ENCODE measurements at regions not wholly inside any gene's neighbourhood (a gene's known extent, or its start where the extent isn't known, plus 50 kb on each side); places are given as distances from the start of the nearest gene placed in this dataset.

DNA sequence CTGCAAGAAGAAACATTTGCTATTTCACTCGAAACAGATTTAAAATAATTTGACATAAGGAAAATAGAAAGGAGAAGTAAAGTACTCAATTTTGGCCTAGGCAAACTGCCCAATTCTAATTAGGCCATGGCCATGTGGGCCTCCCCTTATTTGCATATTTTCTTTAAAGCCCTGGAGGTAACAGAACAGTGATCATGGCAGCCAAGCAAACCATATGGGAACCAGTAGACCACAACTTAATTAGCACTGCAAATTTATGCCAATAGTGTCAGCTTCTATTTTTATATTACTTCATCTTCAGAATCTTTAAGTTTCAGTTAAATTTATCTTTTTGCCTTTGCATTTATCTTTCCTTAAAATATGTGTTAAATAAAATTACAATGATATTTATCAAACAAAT lies 63.3 kb upstream of the THSD7A start:
- DNase-seq, result no peak

DNA sequence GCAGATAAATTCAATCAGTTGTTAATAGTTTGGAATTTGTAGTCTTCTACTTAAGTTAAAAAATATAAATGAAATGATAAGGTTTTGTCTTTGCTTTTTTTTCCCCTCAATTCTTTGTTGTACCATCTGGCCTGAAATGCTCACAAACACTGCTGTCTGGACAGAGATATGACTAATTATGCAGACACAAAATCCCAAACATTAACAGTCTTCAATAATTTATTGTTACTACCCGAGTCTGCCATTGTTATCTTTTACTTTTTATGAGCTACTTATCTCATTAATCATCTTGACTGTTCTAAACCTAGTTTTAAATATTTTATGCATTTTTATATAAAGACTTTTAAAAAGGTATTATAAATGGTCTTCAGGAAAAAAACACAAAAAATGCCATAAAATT lies 64.7 kb upstream of the THSD7A start:
- DNase-seq, result no peak

- no peak for DNase-seq
Measured at GRCh38 chr7:11899247-11899646, 67.2 kb upstream of the THSD7A start.

DNA sequence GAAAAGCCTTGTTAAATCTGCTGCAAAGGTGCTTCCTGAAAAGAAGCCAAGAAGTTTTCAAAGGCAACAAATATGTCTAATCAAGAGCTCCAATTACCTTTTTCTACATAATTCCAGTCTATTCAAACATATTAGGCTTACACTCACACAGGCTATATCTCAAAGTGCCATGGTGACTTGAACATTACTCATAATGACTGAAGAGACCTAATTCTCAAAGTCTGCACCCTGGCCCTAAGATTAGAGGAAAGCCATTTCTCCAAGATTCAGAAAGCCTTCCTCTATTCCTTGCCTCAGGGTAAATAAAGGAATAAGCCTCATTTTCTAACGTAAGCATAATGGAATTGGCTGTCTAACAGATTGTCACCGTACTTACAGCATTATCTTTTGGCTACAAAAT lies 78.3 kb upstream of the THSD7A start:
- DNase-seq, result no peak

GRCh38 chr7:11911900-11912299 lies 79.9 kb upstream of the THSD7A start:
- no peak for DNase-seq

- DNase-seq, result no peak
Measured at GRCh38 chr7:11914645-11915044, 82.6 kb upstream of the THSD7A start.

- DNase-seq, result no peak
Measured at GRCh38 chr7:11923376-11923930, 91.5 kb upstream of the THSD7A start.

- no peak for DNase-seq
Measured at GRCh38 chr7:11931307-11931706, 99.3 kb upstream of the THSD7A start.

GRCh38 chr7:11934796-11935195 lies 102.8 kb upstream of the THSD7A start:
- no peak for DNase-seq

DNA sequence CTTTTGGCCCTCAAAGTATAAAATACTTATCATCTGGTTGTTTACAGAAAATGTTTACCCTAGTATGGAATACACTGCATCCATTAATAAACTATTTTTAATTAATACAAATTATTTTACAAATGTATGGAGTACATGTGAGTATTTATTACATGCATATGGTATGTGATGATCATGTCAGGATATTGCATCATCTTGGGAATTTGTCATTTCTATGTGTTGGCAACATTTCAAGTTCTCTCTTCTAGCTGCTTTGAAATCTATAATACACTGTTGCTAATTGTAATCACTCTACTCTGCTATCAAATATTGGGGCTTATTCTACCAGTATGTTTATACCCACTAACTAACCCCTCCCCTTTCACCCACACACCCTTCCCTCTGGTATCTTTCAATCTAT lies 103.9 kb upstream of the THSD7A start:
- DNase-seq, result no peak

DNA sequence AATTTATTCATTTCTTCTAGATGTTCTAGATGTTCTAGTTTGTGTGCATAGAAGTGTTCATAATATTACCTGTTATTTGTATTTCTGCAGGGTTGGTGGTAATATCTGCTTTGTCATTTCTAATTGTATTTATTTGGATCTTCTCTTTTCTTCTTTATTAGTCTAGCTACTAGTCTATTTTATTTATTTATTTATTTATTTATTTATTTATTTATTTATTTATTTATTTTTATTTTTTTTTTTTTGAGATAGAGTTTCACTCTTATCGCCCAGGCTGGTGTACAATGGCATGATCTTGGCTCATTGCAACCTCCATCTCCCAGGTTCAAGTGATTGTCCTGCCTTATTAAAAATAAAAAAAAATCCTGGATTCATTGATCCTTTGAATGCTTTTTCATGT lies 114.8 kb upstream of the THSD7A start:
- no peak for DNase-seq

DNA sequence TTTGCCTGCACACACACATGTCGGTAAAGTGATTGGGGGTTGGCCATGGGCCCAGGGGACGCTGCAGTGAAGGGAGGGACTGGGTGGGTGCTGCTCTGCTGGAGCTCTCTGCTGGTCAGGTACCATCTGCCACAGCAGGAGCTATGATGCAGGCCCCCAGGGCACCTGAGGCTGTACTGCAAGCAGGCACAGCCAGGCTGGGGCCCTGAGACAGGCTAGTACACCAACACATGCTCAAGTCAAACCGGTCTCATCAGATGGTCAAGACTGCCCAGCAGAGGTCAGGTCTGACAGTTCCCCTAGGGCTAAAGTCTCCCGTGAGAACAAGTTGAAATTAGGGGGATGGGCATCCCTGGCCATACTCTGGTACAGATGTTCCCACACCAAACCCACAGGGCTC lies 118.3 kb upstream of the THSD7A start:
- DNase-seq, result no peak

DNA sequence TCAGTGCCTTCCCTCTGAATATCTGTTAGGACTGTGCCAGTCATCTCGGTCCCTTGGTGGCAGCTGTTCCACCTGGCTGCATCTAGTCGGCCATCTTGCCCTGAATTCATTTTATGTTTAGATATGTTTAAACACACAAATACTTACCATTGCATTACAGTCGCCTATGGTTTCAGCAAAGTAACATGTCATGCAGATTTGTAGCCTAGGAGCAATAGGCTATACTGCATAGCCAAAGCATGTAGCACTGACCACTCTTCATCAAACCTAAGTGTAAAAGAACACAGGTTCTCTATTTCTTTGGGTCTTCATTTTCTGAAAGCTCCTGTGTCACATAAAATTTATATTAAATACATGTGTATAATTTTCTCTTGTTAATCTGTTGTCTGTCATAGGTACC lies 118.9 kb upstream of the THSD7A start:
- DNase-seq, result no peak

- no peak for DNase-seq
Measured at GRCh38 chr7:11951909-11952308, 119.9 kb upstream of the THSD7A start.

DNA sequence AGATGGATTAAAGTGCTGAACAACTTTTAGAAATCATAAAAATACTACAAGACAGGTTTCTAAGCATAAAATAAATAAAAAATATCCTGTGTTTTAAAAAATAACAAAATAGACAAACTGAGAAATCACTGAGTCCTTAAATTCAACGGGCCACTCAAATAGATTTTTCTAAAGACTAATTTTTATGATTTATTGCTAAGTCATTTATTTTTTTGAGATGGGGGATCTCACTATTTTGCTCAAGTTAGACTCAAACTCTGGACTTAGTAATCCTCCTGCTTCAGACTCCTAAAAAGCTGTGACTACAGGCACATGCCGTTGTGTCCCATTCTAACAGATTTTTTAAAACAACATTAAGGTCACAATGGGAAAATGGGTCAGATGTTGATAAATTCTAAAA lies 121.0 kb upstream of the THSD7A start:
- no peak for DNase-seq

- DNase-seq, result no peak
Measured at GRCh38 chr7:11956991-11957390, 125.0 kb upstream of the THSD7A start.

GRCh38 chr7:11957956-11958355 lies 126.0 kb upstream of the THSD7A start:
- no peak for DNase-seq

DNA sequence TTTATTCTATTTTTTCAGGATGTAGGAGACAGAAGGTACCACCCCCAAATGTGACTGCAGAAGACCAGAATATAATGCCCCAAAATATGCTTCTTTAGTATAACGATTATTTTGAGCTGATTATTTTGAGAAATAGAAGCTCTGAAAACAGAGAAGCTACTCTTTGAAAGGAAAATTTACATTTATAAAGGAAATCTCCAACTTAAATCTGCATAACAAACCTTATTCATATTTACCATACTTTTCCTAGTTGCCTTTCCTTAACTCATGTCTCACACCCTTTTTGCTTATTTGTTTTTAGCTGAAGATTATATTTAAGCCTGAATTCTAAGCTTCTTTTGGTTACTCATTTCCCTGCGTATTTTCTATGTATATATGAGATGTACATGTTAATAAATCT lies 127.1 kb upstream of the THSD7A start:
- DNase-seq, result no peak

DNA sequence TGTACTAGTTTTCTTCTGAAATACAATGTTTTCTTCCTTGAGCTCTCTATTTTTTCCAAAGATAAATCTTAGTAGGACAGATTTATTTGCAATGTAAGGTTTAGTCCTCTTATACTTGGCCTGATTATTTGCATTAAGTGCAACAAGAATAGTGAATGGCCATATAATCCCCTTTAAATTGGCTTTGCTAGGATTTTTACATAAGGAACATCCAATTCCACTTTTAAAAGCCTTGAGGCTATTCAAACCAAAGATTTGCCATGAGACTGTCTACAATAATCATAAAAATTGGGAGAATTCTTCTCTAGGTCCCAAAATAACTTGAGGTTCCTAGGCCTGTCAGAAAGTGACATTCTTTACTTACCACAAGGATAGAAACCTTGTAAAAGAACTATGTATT lies 128.6 kb upstream of the THSD7A start:
- no peak for DNase-seq

DNA sequence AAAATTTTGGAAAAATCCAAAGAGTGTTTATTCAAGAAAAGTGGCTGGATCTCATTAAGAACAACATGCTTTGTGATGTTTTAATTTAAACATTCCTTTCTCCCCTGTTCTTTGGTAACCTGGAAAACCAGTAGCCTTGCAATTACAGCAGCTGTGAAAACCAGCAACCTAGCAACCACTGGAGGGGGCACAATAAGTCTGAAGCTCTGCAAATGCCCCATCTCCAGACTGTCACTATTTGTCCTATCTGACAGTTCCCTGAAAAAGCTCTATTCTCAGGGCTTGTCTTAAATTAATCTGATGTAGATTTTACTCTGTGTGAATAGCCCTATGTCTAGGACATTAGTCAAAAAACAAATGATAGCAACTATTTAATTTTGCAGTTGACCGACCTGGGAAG lies 137.6 kb upstream of the THSD7A start:
- DNase-seq, result no peak

DNA sequence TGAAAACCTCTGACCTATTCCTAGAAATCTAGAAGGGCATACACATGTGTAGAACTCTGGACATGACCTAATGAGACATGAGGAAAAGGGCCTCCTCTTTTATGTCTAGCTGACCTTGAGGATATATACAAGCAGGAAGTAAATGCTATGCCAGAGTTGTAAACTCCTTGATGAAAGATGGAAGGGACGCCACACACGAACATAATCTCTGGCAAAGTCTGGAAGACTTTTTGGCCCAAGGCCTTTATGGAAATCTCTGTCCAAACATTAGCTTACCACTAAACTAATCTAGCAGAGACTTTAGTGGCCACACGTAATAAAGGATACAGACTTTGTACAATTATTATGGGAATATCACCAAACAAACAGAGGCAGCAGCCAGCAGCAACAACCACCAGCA lies 138.1 kb upstream of the THSD7A start:
- no peak for DNase-seq

- DNase-seq, result no peak
Measured at GRCh38 chr7:11985376-11985775, 153.4 kb upstream of the THSD7A start.

GRCh38 chr7:11985971-11986370 lies 154.0 kb upstream of the THSD7A start:
- no peak for DNase-seq

- no peak for DNase-seq
Measured at GRCh38 chr7:11988186-11988585, 156.2 kb upstream of the THSD7A start.

GRCh38 chr7:12002428-12002827 lies 170.4 kb upstream of the THSD7A start:
- DNase-seq, result no peak

- no peak for DNase-seq
Measured at GRCh38 chr7:12004581-12004980, 172.6 kb upstream of the THSD7A start.
